Body of pancreas (tissue), 4 donors: ENCODE measurements at regions not wholly inside any gene's neighbourhood (a gene's known extent, or its start where the extent isn't known, plus 50 kb on each side); places are given as distances from the start of the nearest gene placed in this dataset.

Experiments
- ATAC-seq: fragments of 150-250 bp; one replicate; pipeline ENCODE4 v1.9.1; 2016
- DNase-seq, 4 donors: peaks; one replicate each; pipeline ENCODE4 v3.0.0-alpha.2; 2019
- H3K27ac ChIP-seq, 4 donors: fragments of 200-600 bp; sonication (generic); 1 replicate in 3 of 4; 2 replicates in 1 of 4; pipeline versions ENCODE4 v1.5.1 to v1.6.1; 2016 to 2019; ENCODE audit warnings: mild to moderate bottlenecking in 1 of 4, mixed read lengths in 1 of 4, moderate library complexity in 1 of 4
- H3K27me3 ChIP-seq, 2 donors: fragments of 200-600 bp; sonication (generic); one replicate each; pipeline ENCODE4 v1.6.0; 2016; ENCODE audit warnings: mild to moderate bottlenecking in 1 of 2
- H3K36me3 ChIP-seq, 2 donors: fragments of 200-600 bp; sonication (generic); replicated peaks in 1 of 2; 2 replicates each; pipeline ENCODE4 v1.5.1; 2016; ENCODE audit warnings: low read depth in 2 of 2; ENCODE audit not compliant: insufficient read depth in 1 of 2
- H3K4me1 ChIP-seq: fragments of 200-600 bp; sonication (generic); one replicate; pipeline ENCODE4 v1.6.0; 2016
- H3K4me3 ChIP-seq, 2 donors: fragments of 200-600 bp; sonication (generic); 1 replicate in 1 of 2; 2 replicates in 1 of 2; pipeline ENCODE4 v1.5.1; 2016 to 2019
- H3K9me3 ChIP-seq, 3 donors: fragments of 200-600 bp; sonication (generic); 1 replicate in 2 of 3; 2 replicates in 1 of 3; pipeline ENCODE4 v1.5.1; 2016
- CTCF ChIP-seq, 7 experiments: fragments of 450-650 bp in 4 of 7; fragments of 200-600 bp in 3 of 7; sonication (generic) in 3 of 7; IDR thresholded peaks; one replicate each; pipeline ENCODE4 v1.5.1; 2016 to 2019; ENCODE audit warnings: antibody characterized with exemption in 7 of 7
- POLR2A ChIP-seq, 3 donors: fragments of 450-650 bp; IDR thresholded peaks; one replicate each; pipeline ENCODE4 v1.6.1; 2016; ENCODE audit warnings: antibody characterized with exemption in 3 of 3, mild to moderate bottlenecking in 2 of 3
- WGBS, 2 donors: methylation state at CpG; one replicate each; pipeline ENCODE4 v1.1.5; 2017; 5-methylcytosine and 5-hydroxymethylcytosine counted together
- intact Hi-C: fragments of 100-400 bp; cut with DNase I; formaldehyde crosslinking; loops from one replicate; pipeline ENCODE4 v1.15.1; 2023

GRCh38 chr1:104761961-104762570, 1012.4 kb downstream of the AMY1C start:
- TF ChIP-seq CTCF (IDR thresholded peaks at IDR 0.05) (no peak), POLR2A (IDR thresholded peaks at IDR 0.05) (no peak)
- intact Hi-C loops: no loop called here
- Histone ChIP-seq H3K36me3 (no peaks in the 10 kb centered on the region), H3K27ac (no peak overlapping the region), H3K4me3 (no peak overlapping the region), H3K9me3 (no peaks in the 10 kb centered on the region), H3K27me3 (no peaks in the 10 kb centered on the region), H3K4me1 (no peaks in the 10 kb centered on the region)
- no peak for ATAC-seq
- 26 to 41% methylated on average over 7 of the region's 7 CpGs for WGBS, 2 donors
- no peak for DNase-seq

- H3K27me3 ChIP-seq: no peaks in the 10 kb centered on the region
- ATAC-seq (no peak), DNase-seq (no peak)
- no peaks in the 10 kb centered on the region for H3K36me3 ChIP-seq
- 8 to 54% methylated on average over 1 of the region's 1 CpG for WGBS, 2 donors
- H3K9me3 ChIP-seq: no peaks in the 10 kb centered on the region
- intact Hi-C loops: no loop called here
- no peak overlapping the region for H3K4me3 ChIP-seq
- H3K27ac ChIP-seq: no peak overlapping the region
- no peak for TF ChIP-seq CTCF (IDR thresholded peaks at IDR 0.05)
- TF ChIP-seq POLR2A (IDR thresholded peaks at IDR 0.05): no peak
- no peaks in the 10 kb centered on the region for H3K4me1 ChIP-seq
Observed at GRCh38 chr1:104765085-104765484, 1015.4 kb downstream of the AMY1C start.

- Histone ChIP-seq H3K9me3 (no peaks in the 10 kb centered on the region), H3K27me3 (no peaks in the 10 kb centered on the region), H3K4me3 (no peak overlapping the region), H3K27ac (no peak overlapping the region), H3K4me1 (no peaks in the 10 kb centered on the region), H3K36me3 (no peaks in the 10 kb centered on the region)
- DNase-seq (no peak), ATAC-seq (no peak)
- intact Hi-C loops: no loop called here
- 15 to 16% methylated on average over 3 of the region's 3 CpGs for WGBS, 2 donors
- TF ChIP-seq CTCF (IDR thresholded peaks at IDR 0.05) (no peak), POLR2A (IDR thresholded peaks at IDR 0.05) (no peak)
Observed at GRCh38 chr1:104768466-104768865, 1018.8 kb downstream of the AMY1C start.

GRCh38 chr1:104780470-104781078, 1030.9 kb downstream of the AMY1C start:
- intact Hi-C loops: loop anchor here (10.0 kb wide), 1 partner anchor 1014 kb away; no protein-coding TSS in a partner anchor
- no peak for DNase-seq

More at GRCh38 chr1:104780470-104781078, 1030.9 kb downstream of the AMY1C start:
- TF ChIP-seq CTCF (IDR thresholded peaks at IDR 0.05): peak; percentile 68 to 84 (median 74)
- TF ChIP-seq POLR2A (IDR thresholded peaks at IDR 0.05): no peak
- no peak for ATAC-seq
- no peaks in the 10 kb centered on the region for H3K27me3 ChIP-seq
- H3K36me3 ChIP-seq: no peaks in the 10 kb centered on the region
- no peaks in the 10 kb centered on the region for H3K9me3 ChIP-seq
- H3K4me1 ChIP-seq: no peaks in the 10 kb centered on the region
- H3K27ac ChIP-seq: no peak overlapping the region
- 4 to 5% methylated on average over 6 of the region's 6 CpGs for WGBS, 2 donors
- H3K4me3 ChIP-seq: no peak overlapping the region
